Activated CD4-positive, CD25-positive, alpha-beta regulatory T cell treated with anti-CD3 and anti-CD28 coated beads, Interleukin-2, amount 50 U/mL, for 72 hours (primary cell): ENCODE measurements at regions not wholly inside any gene's neighbourhood (a gene's known extent, or its start where the extent isn't known, plus 50 kb on each side); places are given as distances from the start of the nearest gene placed in this dataset.
"Not testable (repeated sequence)": the region's sequence is repeated elsewhere in the genome, so short reads cannot be mapped to it uniquely, and the experiment has no call there.

Source experiments
- DNase-seq: peaks from one replicate; pipeline ENCODE4 v3.0.0; 2021

GRCh38 chr16:52309446-52310416 lies 237.2 kb downstream of the TOX3 start:
- no peak for DNase-seq

DNA sequence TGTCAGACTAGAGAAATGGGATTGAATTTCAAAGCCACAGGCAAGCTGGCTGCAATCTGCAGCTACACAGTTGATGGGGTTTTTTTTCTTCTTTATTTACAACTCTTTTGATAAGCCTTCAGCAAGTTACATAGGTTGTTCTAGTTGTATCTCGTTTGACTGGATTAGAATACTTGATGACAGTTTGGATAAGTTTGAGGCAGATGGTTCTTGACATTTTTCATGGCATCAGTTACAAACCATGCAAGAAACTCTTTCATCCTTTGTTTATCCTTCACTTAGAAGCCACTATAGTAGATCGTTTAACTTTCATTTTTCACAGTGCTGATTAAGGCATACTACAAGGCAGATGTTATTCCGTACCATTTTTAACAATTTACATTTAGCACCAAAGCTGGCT lies 238.9 kb downstream of the TOX3 start:
- DNase-seq: no peak

- no peak for DNase-seq
These were observed 245.9 kb downstream of the TOX3 start for GRCh38 chr16:52301026-52301425.

DNA sequence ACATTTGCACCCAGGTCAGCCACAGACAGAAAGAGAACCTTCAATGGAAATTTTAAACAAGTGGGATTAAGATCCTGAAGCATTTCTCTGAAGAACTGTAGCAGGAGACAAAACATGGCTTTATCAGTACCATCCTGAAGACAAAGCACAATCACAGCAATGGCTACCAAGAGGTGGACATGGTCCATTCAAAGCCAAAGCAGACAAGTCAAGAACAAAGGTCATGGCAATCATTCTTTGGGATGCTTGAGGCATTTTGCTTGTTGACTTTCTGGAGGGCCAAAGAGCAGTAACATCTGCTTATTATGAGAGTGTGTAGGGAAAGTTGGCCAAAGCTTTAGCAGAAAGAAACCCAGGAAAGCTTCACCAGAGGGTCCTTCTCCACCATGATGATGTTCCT lies 248.2 kb downstream of the TOX3 start:
- no peak for DNase-seq

GRCh38 chr16:52296706-52297315 lies 250.1 kb downstream of the TOX3 start:
- DNase-seq: not testable (repeated sequence)

- DNase-seq: no peak
These were observed 250.9 kb downstream of the TOX3 start for GRCh38 chr16:52296076-52296475.

DNA sequence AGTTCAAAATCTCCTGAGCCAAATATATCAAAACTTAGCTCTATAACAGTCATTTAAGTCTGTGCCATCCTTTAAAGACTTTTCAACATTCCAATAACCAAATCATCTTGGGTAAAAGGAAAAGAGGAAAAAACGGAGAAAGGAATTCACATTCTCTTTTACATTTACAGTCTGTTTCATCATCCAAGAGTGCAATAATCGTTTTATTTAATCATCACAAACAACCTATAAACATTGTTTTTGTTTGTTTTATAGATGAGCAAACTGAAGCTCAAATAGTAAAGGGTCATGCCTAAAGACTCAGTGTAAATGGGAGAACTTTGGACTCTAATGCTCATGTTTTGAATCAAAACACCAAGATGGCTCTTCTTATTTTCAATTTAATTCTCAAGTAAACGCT lies 252.3 kb downstream of the TOX3 start:
- DNase-seq: no peak

- DNase-seq: no peak
These were observed 253.7 kb downstream of the TOX3 start for GRCh38 chr16:52293204-52293603.

- no peak for DNase-seq
These were observed 263.2 kb downstream of the TOX3 start for GRCh38 chr16:52283584-52284375.

- no peak for DNase-seq
These were observed 263.9 kb downstream of the TOX3 start for GRCh38 chr16:52283018-52283417.

- DNase-seq: no peak
These were observed 266.9 kb downstream of the TOX3 start for GRCh38 chr16:52280086-52280485.

DNA sequence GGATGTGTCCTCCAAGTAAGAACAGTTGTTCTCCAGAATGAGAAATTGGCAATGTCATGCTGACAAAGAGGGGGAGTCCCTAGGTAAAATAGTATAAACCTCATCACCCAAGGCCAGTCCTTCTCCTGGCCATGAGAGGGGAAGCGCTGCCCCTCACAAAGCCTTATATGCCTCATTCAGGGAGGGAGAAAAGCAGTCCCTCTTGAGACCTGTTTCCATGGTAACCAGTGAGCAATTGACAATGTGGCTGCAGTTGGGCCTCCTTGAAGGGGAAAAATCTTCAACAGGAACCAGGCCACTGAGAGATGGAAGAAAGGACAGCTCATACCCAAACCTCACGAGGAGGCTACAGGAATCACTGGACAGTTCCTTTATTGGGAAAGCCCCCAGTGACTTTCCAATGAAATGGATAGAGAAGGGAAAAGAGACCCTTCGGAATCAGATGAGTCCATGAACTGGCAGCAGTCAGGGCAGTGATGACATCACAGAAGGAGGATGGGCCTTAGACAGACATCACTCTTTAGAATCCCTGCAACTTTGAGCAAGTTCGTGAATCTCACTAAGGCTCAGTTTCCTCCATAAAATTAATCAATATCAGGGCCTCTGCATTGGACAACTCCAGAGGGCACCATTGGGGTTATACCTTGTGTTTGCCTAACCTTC lies 275.7 kb downstream of the TOX3 start:
- no peak for DNase-seq

DNA sequence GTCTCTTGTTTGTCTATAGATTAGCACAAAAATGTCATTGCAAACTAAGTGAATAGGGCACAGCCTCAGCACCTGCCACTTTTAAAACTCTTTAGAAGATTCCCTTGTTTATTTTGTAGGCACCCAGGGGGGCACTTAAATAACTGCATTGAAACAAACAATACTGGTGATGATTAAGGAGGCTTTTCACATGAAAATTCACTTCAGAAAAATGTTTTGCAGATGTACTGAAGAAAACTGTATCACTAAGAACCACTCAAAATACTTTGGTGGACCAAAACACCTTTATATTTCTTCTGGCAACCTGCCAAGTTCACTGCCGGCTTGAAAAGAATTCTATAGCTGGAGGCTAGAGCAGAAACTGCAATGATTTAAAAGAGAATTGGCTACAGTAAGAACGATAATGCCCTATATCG lies 281.5 kb downstream of the TOX3 start:
- DNase-seq: no peak

GRCh38 chr16:52257534-52257933 lies 289.4 kb downstream of the TOX3 start:
- DNase-seq: no peak

GRCh38 chr16:52256310-52257078 lies 290.4 kb downstream of the TOX3 start:
- no peak for DNase-seq

DNA sequence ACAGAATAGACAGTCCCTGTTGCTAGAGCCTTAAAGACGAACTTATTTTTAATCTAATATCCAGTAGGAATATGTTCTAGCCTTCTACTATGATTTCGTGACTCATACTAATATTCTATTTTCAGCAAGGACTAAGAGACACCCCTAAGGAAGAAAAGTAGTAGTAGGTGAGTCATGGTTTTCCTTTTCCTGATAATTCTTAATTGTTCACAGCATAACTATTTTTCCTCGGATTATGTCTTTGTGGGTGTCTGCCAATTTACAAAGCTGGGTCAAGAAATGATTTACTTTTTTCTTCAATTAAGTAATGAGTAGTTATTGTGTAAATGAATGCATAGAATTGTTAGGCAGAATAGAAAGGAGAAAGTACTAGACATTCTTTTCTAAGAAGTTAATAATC lies 292.2 kb downstream of the TOX3 start:
- DNase-seq: no peak

DNA sequence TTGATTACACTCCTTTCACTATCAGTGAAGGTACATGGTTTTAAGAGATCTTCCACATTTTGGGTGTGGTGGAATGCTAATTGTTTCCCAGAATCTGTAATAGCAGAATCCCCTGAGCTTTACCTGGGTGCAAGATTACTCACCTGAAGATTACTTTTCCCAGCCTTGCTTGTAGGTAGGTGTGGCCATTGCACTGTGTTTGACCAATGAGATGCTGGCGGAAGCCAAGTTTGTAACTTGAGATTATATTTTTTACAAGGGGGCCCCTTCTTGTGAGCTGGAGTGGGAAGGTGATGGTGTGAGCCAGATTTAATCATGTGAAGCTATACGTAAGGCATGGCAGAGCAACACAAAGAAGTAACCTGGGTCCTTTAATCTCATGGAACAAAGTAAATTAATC lies 294.3 kb downstream of the TOX3 start:
- DNase-seq: no peak

DNA sequence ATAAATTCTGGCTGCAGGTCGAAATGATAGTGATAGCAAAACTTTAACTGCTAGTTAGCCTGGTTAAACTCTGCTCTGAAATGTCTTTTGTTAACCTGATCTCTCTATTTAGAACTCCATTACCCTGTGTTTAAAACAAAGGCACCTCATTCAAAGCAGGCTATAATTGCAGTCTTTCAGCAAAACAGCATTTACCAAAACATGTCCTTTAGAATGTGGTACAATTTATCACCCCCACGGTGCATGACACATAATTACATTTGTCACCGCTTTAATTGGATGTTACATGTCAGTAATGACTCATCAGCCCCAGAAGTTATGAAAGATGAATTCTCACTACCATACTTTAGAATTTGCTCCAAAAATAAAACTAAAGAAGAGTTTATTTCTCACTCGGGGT lies 295.4 kb downstream of the TOX3 start:
- DNase-seq: no peak

- no peak for DNase-seq
These were observed 299.2 kb downstream of the TOX3 start for GRCh38 chr16:52247737-52248136.

- no peak for DNase-seq
These were observed 308.2 kb downstream of the TOX3 start for GRCh38 chr16:52238710-52239109.

- DNase-seq: no peak
These were observed 309.1 kb downstream of the TOX3 start for GRCh38 chr16:52237823-52238222.

- DNase-seq: no peak
These were observed 311.8 kb downstream of the TOX3 start for GRCh38 chr16:52235186-52235585.
